Spinal cord (tissue), 9 donors: ENCODE measurements at regions not wholly inside any gene's neighbourhood (a gene's known extent, or its start where the extent isn't known, plus 50 kb on each side); places are given as distances from the start of the nearest gene placed in this dataset.
"Not testable (repeated sequence)": the region's sequence is repeated elsewhere in the genome, so short reads cannot be mapped to it uniquely, and the experiment has no call there.

Experiments used
- DNase-seq, 6 donors: peaks; one replicate each; pipeline versions ENCODE4 v3.0.0 to v3.0.0-alpha.2; 2013 to 2015; ENCODE audit warnings: low spot score in 6 of 6, low read depth in 4 of 6
- H3K27ac ChIP-seq: one replicate; pipeline ENCODE4 v1.5.1; 2013; ENCODE audit warnings: low read depth, low read length, control low read depth
- H3K27me3 ChIP-seq: one replicate; pipeline ENCODE4 v1.6.1; 2013; ENCODE audit warnings: low read length; ENCODE audit not compliant: control insufficient read depth, insufficient read depth
- H3K36me3 ChIP-seq: one replicate; pipeline ENCODE4 v1.6.1; 2013; ENCODE audit warnings: low read length; ENCODE audit not compliant: control insufficient read depth, insufficient read depth
- H3K4me1 ChIP-seq: one replicate; pipeline ENCODE4 v1.6.1; 2013; ENCODE audit warnings: low read length; ENCODE audit not compliant: control insufficient read depth, insufficient read depth
- H3K4me3 ChIP-seq: one replicate; pipeline ENCODE4 v1.5.1; 2013; ENCODE audit warnings: low read depth, low read length, control low read depth
- H3K9me3 ChIP-seq: one replicate; pipeline ENCODE4 v1.6.1; 2013; ENCODE audit warnings: low read length; ENCODE audit not compliant: control insufficient read depth, insufficient read depth
- WGBS: methylation state at CpG from one replicate; pipeline ENCODE4 v1.1.5; 2013; ENCODE audit warnings: missing lambda C conversion rate; ENCODE audit not compliant: insufficient coverage; 5-methylcytosine and 5-hydroxymethylcytosine counted together
- donor health status: healthy.

DNA sequence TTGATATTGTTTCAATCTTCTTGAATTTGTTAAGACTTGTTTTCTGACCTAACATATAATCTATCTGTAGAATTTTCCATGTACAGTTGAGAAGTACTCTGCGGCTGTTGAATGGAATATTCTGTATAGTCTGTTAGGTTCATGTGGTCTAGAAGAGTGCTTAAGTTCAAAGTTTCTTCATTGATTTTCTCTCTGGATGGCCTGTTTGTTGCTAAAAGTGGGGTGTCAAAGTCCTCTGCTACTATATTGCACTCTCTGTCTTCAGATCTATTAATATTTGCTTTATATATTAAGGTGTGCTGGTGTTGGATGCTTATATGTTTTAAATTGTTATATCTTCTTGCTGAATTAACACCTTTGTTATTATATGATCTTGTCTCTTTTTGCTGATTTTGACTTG is 290.9 kb upstream of the STXBP6 start:
- DNase-seq: no peak
- no peaks in the 10 kb centered on the region for H3K27me3 ChIP-seq
- no peaks in the 10 kb centered on the region for H3K4me1 ChIP-seq
- no peaks in the 10 kb centered on the region for H3K36me3 ChIP-seq
- no CpG with 5 or more reads among the region's 1 CpG for WGBS
- H3K9me3 ChIP-seq: no peaks in the 10 kb centered on the region
- H3K27ac ChIP-seq: no peak overlapping the region
- no peak overlapping the region for H3K4me3 ChIP-seq

DNA sequence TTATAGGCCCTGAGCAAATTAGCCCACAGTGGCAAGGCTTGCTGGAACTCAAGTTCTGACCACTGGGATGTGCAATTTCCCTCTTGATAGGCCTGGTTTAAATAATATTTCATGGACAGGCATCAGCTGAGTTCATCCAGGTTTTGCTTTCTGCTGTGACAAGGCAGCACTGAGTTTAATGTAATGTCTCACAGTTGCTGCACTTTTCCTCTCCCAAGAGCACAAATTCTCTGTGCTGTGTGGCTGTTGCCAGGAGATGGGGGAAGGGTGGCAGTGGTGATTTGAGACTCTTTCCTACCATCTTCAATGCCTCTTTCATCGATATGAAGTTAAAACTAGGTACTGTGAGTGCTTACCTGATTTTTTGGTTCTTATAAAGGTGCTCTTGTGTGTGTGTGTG is 272.8 kb upstream of the STXBP6 start:
- no peaks in the 10 kb centered on the region for H3K9me3 ChIP-seq
- no peaks in the 10 kb centered on the region for H3K4me1 ChIP-seq
- H3K27ac ChIP-seq: no peak overlapping the region
- no peaks in the 10 kb centered on the region for H3K27me3 ChIP-seq
- no peak overlapping the region for H3K4me3 ChIP-seq
- WGBS: no CpG with 5 or more reads among the region's 1 CpG
- H3K36me3 ChIP-seq: no peaks in the 10 kb centered on the region
- peak in 3 of 6 donors; percentile 2 to 23 (median 18) for DNase-seq

DNA sequence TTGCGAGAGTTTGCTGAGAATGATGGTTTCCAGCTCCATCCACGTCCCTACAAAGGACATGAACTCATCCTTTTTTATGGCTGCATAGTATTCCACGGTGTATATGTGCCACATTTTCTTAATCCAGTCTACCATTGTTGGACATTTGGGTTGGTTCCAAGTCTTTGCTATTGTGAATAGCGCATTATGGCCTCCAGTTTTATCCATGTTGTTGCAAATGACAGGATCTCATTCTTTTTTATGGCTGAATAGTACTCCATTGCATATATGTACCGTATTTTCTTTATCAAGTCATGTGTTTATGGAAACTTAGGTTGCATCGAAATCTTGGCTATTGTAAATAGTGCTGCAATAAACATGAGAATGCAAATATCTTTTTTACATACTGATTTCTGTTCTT is 266.1 kb upstream of the STXBP6 start:
- not testable (repeated sequence) for H3K27me3 ChIP-seq, H3K4me1 ChIP-seq, H3K4me3 ChIP-seq, DNase-seq, H3K27ac ChIP-seq, H3K36me3 ChIP-seq, H3K9me3 ChIP-seq
- WGBS: 100% methylated on average over 1 of the region's 6 CpGs

DNA sequence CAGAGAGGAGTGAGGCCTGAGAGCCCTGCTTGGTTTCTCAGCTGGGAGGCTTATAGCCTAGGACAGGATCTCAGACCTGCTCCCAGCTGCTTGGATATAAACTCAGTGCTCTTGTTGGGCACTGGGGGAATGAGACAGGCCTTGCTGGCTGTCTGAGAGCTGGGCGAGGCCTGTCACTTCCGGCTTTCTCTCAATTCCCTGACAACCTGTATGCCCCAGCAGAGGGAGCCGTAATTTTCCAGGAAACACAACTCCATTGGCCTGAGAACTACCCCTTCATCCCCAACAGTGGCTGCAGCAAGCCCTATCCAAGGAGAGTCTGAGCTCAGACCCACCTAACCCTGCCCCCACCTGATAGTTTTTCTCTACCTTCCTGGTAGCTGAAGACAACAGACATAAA is 258.3 kb upstream of the STXBP6 start:
- Histone ChIP-seq H3K27me3 (no peaks in the 10 kb centered on the region), H3K36me3 (no peaks in the 10 kb centered on the region), H3K4me3 (no peak overlapping the region), H3K4me1 (no peaks in the 10 kb centered on the region), H3K27ac (no peak overlapping the region), H3K9me3 (no peaks in the 10 kb centered on the region)
- WGBS: 77% methylated on average over 3 of the region's 3 CpGs
- DNase-seq: no peak

DNA sequence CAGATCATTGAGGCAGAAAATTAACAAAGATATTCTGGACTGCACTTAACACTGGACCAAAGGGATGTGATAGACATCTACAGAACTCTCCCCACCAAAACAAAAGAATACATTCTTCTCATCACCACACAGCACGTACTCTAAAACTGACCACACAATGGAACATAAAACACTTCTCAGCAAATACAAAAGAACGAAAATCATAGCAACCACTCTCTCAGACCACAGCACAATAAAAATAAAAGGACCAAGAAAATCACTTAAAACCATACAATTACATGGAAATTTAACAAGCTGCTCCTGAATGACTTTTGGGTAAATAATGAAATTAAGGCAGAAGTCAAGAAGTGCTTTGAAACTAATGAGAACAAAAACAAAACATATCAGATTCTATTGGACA is 254.0 kb upstream of the STXBP6 start:
- Histone ChIP-seq H3K9me3 (no peaks in the 10 kb centered on the region), H3K27ac (no peak overlapping the region), H3K36me3 (no peaks in the 10 kb centered on the region), H3K4me3 (no peak overlapping the region), H3K27me3 (no peaks in the 10 kb centered on the region), H3K4me1 (no peaks in the 10 kb centered on the region)
- WGBS: 26% methylated on average over 2 of the region's 2 CpGs
- no peak for DNase-seq

DNA sequence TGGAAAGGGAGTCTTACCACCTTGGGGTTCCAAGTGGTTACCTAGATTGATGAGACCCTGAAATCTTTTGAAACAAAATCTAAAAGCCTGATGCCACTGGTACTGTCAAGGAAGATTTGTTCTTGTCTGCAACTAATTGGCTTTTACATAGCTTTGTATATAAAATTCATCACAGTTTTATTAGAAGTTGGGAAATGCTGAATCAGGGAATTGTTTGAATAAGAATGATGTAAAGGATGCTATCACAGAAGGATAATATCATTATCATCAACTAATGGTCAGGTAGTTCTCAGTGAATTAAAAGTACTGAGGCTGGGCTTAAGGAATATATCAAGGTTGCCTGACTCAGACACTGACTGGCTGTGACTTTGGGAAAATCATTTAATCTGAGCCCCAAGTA is 248.3 kb upstream of the STXBP6 start:
- no peak for DNase-seq

DNA sequence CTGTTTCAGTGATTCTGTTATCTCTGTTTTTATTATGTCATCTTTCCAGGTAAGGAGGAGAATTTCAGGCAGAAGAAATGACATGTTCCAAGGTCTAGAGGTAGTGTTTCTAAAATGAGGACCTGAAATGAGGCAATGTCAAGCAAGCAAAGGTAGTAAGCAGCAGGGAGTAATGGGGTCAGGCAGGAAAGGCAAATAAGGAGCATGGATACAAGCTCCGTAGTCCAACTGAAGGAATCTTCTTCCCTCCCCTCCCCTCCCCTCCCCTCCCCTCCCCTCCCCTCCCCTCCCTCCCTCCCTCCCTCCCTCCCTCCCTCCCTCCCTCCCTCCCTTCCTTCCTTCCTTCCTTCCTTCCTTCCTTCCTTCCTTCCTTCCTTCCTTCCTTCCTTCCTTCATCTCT is 240.2 kb upstream of the STXBP6 start:
- H3K36me3 ChIP-seq, H3K4me3 ChIP-seq, H3K27me3 ChIP-seq, H3K27ac ChIP-seq, H3K9me3 ChIP-seq, DNase-seq, H3K4me1 ChIP-seq: not testable (repeated sequence)
- WGBS: no CpG with 5 or more reads among the region's 1 CpG

More for the DNA sequence above, 248.3 kb upstream of the STXBP6 start:
- H3K9me3 ChIP-seq: no peaks in the 10 kb centered on the region
- H3K36me3 ChIP-seq: no peaks in the 10 kb centered on the region
- H3K4me3 ChIP-seq: no peak overlapping the region
- no peaks in the 10 kb centered on the region for H3K4me1 ChIP-seq
- no peaks in the 10 kb centered on the region for H3K27me3 ChIP-seq
- H3K27ac ChIP-seq: no peak overlapping the region

DNA sequence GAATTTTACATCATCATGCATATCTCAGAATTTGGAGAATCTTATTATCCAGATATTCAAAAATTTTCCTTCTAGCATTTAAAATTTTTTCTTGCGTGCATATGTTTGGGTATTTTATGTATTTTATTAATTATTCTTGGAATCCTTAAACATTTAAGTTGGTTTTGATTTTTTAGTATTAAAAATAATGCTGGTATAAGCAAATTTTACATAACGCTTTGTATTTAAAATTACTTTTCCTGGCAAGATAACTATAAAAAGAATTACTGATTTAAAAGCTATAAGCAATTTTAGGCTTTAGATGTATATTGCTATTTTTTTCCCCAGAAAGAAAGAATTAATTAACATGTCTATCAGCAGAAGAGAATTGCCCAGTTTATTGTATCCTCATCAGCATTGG is 224.6 kb upstream of the STXBP6 start:
- no peak overlapping the region for H3K4me3 ChIP-seq
- H3K9me3 ChIP-seq: no peaks in the 10 kb centered on the region
- H3K36me3 ChIP-seq: no peaks in the 10 kb centered on the region
- no peak overlapping the region for H3K27ac ChIP-seq
- H3K27me3 ChIP-seq: no peaks in the 10 kb centered on the region
- no CpG with 5 or more reads among the region's 2 CpGs for WGBS
- no peak for DNase-seq
- no peaks in the 10 kb centered on the region for H3K4me1 ChIP-seq

DNA sequence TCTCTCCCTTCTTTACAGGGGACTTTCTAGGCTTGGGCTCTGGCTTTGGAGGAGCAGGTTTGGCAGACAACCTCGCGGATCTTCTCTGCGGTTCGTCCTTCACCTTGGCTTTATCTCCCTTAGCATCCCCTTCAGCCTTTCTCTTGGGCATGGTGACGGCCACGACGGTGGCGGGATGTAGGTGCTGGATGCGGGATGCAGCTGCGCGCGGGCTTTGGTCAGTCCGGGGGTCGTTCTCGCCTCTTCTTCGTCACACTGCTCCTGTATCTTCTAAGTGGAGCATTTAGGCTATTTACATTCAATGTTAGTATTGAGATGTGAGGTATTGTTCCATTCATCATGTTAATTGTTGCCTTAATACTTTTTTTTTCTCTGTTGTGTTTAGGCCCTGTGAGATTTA is 217.2 kb upstream of the STXBP6 start:
- Histone ChIP-seq H3K36me3 (no peaks in the 10 kb centered on the region), H3K27me3 (no peaks in the 10 kb centered on the region), H3K9me3 (no peaks in the 10 kb centered on the region), H3K4me3 (no peak overlapping the region), H3K4me1 (no peaks in the 10 kb centered on the region), H3K27ac (no peak overlapping the region)
- DNase-seq: no peak
- WGBS: 95% methylated on average over 8 of the region's 16 CpGs

DNA sequence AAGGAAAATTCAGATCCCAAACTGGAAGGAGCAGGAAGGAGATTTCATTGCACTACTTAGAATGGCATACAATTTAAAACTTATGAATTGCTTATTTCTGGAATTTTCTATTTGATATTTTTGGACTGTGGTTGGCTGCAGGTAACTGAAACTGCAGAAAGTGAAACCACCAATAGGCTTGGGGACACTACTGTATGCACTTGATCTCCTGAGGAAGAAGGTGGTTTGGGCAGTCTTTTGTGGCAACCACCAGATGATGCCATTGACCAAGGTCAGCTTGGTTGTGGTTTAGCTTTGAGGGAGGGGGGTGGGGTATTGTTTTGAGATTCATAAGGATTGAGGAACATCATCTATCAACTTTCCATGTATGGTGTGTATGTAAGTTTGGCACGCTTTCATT is 209.5 kb upstream of the STXBP6 start:
- Histone ChIP-seq H3K9me3 (no peaks in the 10 kb centered on the region), H3K27ac (no peak overlapping the region), H3K4me3 (no peak overlapping the region), H3K36me3 (no peaks in the 10 kb centered on the region), H3K4me1 (no peaks in the 10 kb centered on the region), H3K27me3 (no peaks in the 10 kb centered on the region)
- no peak for DNase-seq
- 100% methylated on average over 1 of the region's 1 CpG for WGBS
